ENCODE measurements at regions not wholly inside any gene's neighbourhood (a gene's known extent, or its start where the extent isn't known, plus 50 kb on each side); places are given as distances from the start of the nearest gene placed in this dataset.

DNA sequence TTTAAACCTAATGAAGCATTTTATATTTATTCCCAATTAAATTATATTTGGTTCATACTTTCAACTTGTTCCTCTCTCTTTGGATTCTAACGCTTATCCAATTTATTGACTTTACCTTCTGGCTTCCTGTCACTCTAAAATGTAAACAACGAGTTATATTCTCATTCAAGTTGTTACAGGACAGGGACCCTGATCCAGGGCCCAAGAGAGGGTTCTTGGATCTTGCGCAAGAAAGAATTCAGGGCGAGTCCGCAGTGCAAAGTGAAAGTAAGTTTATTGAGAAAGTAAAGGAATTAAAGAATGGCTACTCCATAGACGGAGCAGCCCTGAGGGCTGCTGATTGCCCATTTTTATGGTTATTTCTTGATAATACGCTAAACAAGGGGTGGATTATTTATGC, 405.6 kb upstream of the API5 start:
- Histone ChIP-seq H3K9me3 (ENCODE audit: insufficient read depth, low read length) (no peaks in the 10 kb centered on the region), H3K36me3 (replicated peaks; ENCODE audit: low read depth, low read length) (no peaks in the 10 kb centered on the region), H3K27me3 (ENCODE audit: low read depth, low read length) (no peaks in the 10 kb centered on the region), H4K20me1 (ENCODE audit: insufficient read depth, low read length) (no peaks in the 10 kb centered on the region), H3K4me1 (ENCODE audit: low read length) (no peaks in the 10 kb centered on the region), H3K9ac (ENCODE audit: low read length) (no peak overlapping the region), H2AFZ (ENCODE audit: low read depth, low read length) (no peak overlapping the region), H3K27ac (ENCODE audit: low read length) (no peak overlapping the region), H3K4me2 (ENCODE audit: low read length) (no peak overlapping the region), H3K79me2 (ENCODE audit: low read length) (no peaks in the 10 kb centered on the region), H3K4me3 (ENCODE audit: low read length) (no peak overlapping the region)
- TF ChIP-seq, protein P1, sequence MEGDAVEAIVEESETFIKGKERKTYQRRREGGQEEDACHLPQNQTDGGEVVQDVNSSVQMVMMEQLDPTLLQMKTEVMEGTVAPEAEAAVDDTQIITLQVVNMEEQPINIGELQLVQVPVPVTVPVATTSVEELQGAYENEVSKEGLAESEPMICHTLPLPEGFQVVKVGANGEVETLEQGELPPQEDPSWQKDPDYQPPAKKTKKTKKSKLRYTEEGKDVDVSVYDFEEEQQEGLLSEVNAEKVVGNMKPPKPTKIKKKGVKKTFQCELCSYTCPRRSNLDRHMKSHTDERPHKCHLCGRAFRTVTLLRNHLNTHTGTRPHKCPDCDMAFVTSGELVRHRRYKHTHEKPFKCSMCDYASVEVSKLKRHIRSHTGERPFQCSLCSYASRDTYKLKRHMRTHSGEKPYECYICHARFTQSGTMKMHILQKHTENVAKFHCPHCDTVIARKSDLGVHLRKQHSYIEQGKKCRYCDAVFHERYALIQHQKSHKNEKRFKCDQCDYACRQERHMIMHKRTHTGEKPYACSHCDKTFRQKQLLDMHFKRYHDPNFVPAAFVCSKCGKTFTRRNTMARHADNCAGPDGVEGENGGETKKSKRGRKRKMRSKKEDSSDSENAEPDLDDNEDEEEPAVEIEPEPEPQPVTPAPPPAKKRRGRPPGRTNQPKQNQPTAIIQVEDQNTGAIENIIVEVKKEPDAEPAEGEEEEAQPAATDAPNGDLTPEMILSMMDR (IDR thresholded peaks at IDR 0.05; ENCODE audit: low read depth, low read length), result no peak
- TF ChIP-seq EZH2phosphoT487 (IDR thresholded peaks at IDR 0.05; ENCODE audit: low read depth), result no peak

DNA sequence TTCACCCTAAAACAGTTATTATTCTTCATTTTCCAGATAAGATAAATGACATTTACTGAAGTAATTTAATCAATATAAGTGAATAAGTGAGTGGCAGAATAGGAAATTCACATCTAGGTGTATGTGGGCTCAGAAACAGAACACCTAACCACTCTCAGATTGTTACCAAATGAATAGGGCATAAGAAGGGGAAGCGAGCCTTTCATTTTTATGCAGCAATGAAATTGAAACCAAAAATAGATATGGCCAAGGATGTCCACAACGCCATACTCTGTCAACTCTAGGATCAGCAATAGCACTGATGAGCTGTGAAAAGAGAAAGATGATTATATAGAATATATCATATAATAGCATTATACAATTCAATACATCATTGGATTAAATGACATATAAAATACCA, 398.1 kb upstream of the API5 start:
- Histone ChIP-seq H2AFZ (ENCODE audit: low read depth, low read length) (no peak overlapping the region), H3K79me2 (ENCODE audit: low read length) (no peaks in the 10 kb centered on the region), H3K36me3 (replicated peaks; ENCODE audit: low read depth, low read length) (no peaks in the 10 kb centered on the region), H3K27ac (ENCODE audit: low read length) (no peak overlapping the region), H3K9ac (ENCODE audit: low read length) (no peak overlapping the region), H3K27me3 (ENCODE audit: low read depth, low read length) (no peaks in the 10 kb centered on the region), H3K9me3 (ENCODE audit: insufficient read depth, low read length) (no peaks in the 10 kb centered on the region; the same call in 1 of the 2 replicates), H3K4me3 (ENCODE audit: low read length) (no peak overlapping the region), H3K4me1 (ENCODE audit: low read length) (peaks cover 8% of the 10 kb centered on the region), H3K4me2 (ENCODE audit: low read length) (peak overlapping the region; percentile 21; the same call in 1 of the 2 replicates), H4K20me1 (ENCODE audit: insufficient read depth, low read length) (no peaks in the 10 kb centered on the region)
- TF ChIP-seq, protein P1 (IDR thresholded peaks at IDR 0.05; ENCODE audit: low read depth, low read length), result no peak
- TF ChIP-seq EZH2phosphoT487 (IDR thresholded peaks at IDR 0.05; ENCODE audit: low read depth), result no peak

DNA sequence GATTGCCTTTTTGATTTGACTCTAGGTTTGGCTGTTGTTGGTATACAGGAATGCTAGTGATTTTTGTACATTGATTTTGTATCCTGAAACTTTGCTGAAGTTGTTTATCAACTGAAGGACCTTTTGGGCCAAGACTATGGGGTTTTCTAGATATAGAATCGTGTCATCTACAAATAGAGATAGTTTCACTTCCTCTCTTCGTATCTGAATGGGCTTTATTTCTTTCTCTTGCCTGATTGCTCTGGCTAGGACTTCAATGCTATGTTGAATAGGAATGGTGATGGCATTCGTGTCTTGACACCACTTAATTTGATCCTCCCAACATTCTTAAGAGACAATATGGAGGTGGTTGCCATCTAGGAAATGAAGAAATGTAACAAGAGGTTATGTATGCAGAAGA, 388.1 kb upstream of the API5 start:
- H3K4me2 ChIP-seq (ENCODE audit: low read length), result no peak overlapping the region
- H3K27ac ChIP-seq (ENCODE audit: low read length), result no peak overlapping the region

DNA sequence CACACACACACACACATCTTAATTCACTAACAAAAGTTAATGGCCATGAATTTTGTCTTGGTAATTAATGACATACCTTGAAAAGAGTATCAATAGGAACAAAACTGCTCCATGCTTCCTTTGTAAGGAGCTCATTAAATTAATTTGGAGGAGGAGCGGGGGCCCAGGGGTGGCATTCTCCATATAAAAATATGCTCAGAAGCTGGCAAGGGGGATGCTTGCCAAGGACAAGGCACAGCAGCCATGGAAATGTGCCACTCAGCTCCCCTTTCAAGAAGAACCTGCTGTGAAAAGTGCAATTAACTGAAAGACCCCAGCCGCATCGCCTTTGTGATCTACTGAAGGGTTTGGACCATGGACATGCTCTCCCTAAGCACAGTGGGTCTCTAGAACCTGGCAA, 385.9 kb upstream of the API5 start:
- H2AFZ ChIP-seq (ENCODE audit: low read depth, low read length), result no peak overlapping the region
- no peak for TF ChIP-seq EZH2phosphoT487 (IDR thresholded peaks at IDR 0.05; ENCODE audit: low read depth)
- H3K9ac ChIP-seq (ENCODE audit: low read length), result no peak overlapping the region

More for the DNA sequence above, 388.1 kb upstream of the API5 start:
- Histone ChIP-seq H3K79me2 (ENCODE audit: low read length) (no peaks in the 10 kb centered on the region), H4K20me1 (ENCODE audit: insufficient read depth, low read length) (no peaks in the 10 kb centered on the region), H3K4me3 (ENCODE audit: low read length) (no peak overlapping the region), H3K36me3 (replicated peaks; ENCODE audit: low read depth, low read length) (no peaks in the 10 kb centered on the region), H3K9ac (ENCODE audit: low read length) (no peak overlapping the region), H2AFZ (ENCODE audit: low read depth, low read length) (no peak overlapping the region), H3K9me3 (ENCODE audit: insufficient read depth, low read length) (no peaks in the 10 kb centered on the region; the same call in 1 of the 2 replicates), H3K27me3 (ENCODE audit: low read depth, low read length) (no peaks in the 10 kb centered on the region), H3K4me1 (ENCODE audit: low read length) (peaks cover 8% of the 10 kb centered on the region; the same call in 1 of the 2 replicates)
- TF ChIP-seq, protein P1 (IDR thresholded peaks at IDR 0.05; ENCODE audit: low read depth, low read length), result no peak
- TF ChIP-seq EZH2phosphoT487 (IDR thresholded peaks at IDR 0.05; ENCODE audit: low read depth), result no peak

More for the DNA sequence above, 385.9 kb upstream of the API5 start:
- Histone ChIP-seq H3K4me3 (ENCODE audit: low read length) (no peak overlapping the region), H4K20me1 (ENCODE audit: insufficient read depth, low read length) (no peaks in the 10 kb centered on the region), H3K9me3 (ENCODE audit: insufficient read depth, low read length) (no peaks in the 10 kb centered on the region), H3K27ac (ENCODE audit: low read length) (no peak overlapping the region), H3K4me2 (ENCODE audit: low read length) (no peak overlapping the region), H3K79me2 (ENCODE audit: low read length) (no peaks in the 10 kb centered on the region), H3K4me1 (ENCODE audit: low read length) (peaks cover 8% of the 10 kb centered on the region; the same call in 1 of the 2 replicates), H3K27me3 (ENCODE audit: low read depth, low read length) (no peaks in the 10 kb centered on the region), H3K36me3 (replicated peaks; ENCODE audit: low read depth, low read length) (no peaks in the 10 kb centered on the region)

Data from OCI-LY3 (cell line).